GM18520 (cell line): ENCODE measurements at regions not wholly inside any gene's neighbourhood (a gene's known extent, or its start where the extent isn't known, plus 50 kb on each side); places are given as distances from the start of the nearest gene placed in this dataset.
"Not testable (repeated sequence)": the region's sequence is repeated elsewhere in the genome, so short reads cannot be mapped to it uniquely, and the experiment has no call there.

ENCODE experiments used
- ATAC-seq: cut with Tn5 transposase; IDR thresholded peaks from one replicate; pipeline ENCODE4 v1.9.1; 2021; ENCODE audit not compliant: unreplicated experiment

DNA sequence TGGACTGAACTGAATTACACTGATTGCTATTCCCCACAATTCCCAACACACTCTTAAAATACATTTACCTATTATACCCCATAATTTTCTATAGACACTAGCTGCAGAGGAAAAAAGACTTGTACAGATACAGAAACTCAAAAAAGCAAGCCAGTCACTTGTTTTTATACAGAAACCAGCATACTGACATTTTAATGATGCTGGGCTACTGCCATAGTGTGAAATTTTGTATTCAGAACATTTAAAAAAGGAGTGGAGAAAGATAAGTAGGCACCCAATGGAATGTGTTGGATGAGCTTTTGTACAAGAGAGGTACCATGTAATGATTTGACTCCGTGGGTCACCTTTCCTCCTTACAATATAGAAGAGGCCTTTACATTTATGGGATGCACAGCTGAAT is 740.1 kb downstream of the PLCL1 start:
- ATAC-seq, result no peak

DNA sequence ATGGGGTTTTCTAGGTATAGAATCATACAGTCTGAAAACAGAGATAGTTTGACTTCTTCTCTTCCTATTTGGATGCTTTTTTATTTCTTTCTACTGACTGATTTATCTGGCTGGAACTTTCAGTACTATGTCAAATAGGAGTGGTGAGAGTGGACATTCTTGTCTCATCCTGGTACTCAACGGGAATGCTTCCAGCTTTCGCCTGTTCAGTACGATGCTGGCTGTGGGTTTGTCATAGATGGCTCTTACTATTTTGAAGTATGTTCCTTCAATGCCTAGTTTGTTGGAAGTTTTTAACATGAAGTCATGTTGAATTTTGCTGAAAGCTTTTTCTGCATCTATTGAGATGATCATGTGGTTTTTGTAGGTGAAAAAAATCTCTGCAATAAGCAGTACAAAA is 730.4 kb downstream of the PLCL1 start:
- ATAC-seq, result no peak

DNA sequence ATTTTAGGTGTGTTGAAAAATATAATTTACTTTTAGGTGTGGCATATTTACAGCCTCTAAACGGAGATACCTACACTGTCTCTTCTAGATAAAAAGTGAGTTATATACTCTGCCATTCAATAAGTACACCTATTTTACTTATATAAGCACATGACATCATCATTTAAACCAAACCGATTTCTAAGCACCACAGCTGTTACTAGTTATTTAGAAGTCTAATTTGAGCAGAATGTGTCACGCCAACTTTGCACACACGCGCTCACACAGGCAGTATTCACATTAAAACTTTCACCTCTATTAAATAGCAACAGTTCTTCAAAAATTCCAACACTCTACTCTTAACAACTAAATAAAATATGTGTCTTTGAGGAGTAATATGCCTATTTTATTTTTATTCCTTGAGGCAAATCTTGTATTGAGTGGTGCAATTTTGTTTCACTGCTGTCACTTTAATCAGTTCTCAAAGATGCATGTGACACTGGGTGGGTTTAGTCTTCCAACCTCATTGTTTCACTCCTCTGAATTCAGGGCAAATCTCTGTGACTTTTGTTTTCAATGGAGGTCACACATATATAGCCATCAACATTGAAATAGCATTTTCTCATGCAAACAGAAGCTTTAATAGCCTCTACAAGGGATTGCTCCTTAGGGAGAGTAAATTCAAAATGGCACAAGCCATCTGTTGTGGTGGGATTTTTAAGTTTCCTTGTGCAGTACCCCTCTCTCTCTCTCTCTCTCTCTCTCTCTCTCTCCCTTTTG is 721.0 kb downstream of the PLCL1 start:
- ATAC-seq, result no peak

DNA sequence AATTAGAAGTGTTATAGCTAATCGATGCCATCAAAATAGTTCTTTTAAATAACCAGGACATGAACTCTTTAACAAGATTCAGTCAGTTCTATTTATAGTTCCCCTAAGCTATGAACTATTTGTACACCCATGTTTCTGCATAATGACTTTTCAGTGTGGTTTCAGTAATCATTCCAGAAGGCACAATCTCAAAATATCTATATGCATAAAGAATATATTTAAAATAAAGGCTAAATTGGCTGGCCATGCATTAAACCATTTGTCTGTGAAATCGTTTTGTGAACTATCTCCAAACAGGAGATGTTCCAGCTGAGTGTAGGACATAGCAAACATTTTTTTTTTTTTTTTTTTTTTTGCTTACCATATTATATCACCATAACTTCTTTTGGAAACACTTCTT is 719.3 kb downstream of the PLCL1 start:
- no peak for ATAC-seq

DNA sequence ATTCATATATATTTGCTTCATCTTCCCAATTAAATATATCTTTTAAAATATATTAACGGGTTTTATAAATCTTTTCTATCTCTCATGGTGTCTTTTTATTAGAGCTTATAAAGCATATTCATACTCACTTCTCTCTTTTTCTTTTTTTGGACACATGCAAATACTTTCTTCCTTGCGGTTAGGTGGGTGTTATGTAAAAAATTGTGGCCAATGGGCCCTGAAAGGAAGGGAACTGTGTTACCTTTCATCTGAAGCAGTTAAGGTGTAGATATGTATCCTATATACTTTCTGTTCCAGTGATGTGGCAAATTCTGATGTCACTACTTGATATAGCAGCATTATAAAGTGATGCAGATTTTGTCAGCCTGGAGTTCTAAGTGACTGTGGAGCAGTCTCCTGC is 714.5 kb downstream of the PLCL1 start:
- ATAC-seq, result no peak

DNA sequence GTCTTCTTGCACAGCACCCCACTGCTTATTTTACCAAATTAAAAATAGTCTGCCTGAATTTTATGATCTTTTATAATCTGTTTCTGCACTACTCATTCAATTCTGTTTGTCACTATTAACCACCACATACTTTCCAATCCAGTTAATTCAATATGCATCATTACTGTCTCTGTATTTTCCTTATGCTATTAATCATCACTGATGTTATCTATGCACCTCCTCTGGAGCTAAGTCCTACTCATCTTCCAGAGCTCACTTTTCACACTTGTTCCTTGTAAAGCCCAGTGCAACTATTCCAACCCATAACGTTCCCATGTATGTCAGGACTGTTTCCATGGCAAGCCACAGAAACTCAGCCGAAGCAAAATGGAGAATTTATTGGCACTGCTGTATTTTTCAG is 713.6 kb downstream of the PLCL1 start:
- no peak for ATAC-seq

DNA sequence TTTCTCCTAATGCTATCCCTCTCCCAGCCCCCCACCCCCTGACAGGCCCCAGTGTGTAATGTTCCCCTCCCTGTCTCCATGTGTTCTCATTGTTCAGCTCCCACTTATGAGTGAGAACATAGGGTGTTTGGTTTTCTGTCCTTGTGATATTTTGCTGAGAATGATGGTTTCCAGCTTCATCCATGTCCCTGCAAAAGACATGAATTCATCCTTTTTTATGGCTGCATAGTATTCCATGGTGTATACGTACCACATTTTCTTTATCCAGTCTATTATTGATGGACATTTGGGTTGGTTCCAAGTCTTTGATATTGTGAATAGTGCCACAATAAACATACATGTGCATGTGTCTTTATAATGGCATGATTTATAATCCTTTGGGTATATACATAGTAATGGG is 704.2 kb downstream of the PLCL1 start:
- ATAC-seq, result not testable (repeated sequence)

DNA sequence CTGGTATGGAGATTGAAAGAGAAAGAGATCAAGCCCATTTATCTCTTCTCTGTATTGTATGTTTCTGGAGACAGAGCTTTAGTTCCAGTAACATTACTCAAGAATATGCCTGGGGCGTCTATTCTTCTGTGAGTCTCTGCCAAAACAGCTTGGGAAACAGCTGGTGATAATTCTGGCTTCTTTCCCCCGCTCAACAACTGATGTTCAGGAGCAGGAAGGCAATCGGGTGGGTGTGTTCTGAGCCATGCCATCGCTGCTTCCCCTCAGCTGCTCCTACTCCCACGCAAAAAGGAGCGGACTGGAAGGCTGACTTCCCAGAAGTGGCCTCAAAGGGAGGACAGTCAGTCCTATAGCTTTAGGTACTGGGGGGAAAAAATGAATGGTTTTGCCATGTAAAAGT is 695.1 kb downstream of the PLCL1 start:
- no peak for ATAC-seq

DNA sequence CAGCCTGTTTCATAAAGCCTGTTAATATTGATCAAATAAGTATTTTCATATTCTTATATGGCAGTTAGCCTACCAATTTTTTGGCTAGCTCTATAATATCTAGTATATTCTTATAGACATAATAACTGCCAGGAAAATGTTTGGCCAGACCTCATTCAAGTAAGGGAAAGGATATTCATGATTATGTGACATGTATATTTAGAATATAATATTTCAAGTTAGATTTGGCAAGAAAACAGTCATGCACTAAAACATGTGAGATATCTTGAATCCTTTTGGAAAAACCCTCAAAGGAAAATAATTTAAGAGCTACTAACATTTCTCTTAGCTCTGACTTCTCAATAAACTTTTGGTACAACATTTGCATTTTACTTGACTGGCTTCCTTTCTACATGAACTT is 694.1 kb downstream of the PLCL1 start:
- no peak for ATAC-seq

DNA sequence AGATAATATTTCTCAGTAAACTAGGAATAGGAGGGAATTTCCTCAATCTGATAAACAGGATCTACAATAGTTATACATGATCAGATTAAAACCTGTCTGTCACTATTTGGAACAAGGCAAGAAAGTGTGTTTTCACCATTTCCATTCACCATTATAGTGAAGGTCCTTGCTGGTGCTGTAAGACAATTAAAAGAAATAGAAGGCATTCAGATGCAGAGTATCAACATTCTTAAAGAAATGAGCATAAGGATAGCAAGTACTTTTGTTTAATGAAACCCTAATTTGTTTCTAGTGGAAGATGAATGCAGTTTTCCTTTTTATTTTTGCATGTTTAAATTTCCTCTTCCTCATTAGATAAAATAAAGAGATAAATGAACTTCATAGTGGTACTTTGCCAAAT is 693.7 kb downstream of the PLCL1 start:
- no peak for ATAC-seq

DNA sequence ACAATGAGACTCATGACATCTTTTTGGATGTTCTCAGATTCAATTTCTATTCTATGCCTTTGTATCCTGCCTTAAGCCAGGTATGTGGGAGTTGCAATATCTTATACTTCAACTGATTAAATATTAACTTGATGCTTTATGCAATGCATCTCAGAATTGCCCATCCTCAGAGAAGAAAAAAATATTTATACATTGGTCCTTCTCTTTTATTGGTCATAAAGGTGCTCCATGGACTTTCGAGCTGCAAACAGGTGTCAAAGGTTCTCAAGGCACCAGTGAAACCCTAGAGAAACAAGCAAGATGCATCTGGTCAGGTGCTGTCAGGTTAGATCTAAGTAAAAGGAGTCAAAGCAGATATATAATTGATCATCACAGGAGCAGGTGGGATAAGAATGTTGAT is 690.5 kb downstream of the PLCL1 start:
- ATAC-seq, result no peak

DNA sequence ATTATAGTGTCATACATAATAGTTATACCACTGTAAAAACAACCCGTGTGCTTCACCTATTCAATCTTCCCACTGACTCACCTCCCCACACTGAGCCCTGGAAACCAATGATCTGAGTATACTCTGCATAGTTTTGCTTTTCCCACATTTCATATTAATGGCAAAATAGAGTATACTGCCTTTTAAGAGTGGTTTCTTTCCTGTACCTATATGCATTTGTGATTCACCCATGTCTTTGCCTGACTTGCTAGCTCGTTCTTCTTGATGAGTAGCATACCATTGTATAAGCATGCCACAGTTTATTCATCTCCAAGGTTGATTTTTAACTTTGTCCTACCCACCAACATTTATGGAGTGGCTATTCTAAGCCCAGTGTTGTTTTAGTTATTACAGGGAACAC is 686.4 kb downstream of the PLCL1 start:
- no peak for ATAC-seq

DNA sequence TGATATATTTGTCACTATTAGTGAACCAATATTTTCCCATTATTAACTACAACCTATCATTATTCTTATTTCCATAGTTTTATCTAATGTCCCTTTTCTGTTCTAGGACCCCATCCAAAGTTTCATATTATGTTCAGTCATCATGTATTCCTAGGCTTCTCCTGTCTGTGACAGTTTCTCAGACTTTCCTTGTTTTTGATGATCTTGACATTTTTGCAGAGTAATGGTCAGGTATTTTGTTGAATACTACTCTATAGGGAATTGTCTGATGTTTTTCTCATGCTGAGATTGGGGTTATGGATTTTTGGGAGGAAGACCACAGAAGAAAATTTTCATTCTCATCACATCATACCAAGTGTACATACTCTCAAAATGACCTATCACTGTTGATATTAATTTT is 684.6 kb downstream of the PLCL1 start:
- no peak for ATAC-seq

DNA sequence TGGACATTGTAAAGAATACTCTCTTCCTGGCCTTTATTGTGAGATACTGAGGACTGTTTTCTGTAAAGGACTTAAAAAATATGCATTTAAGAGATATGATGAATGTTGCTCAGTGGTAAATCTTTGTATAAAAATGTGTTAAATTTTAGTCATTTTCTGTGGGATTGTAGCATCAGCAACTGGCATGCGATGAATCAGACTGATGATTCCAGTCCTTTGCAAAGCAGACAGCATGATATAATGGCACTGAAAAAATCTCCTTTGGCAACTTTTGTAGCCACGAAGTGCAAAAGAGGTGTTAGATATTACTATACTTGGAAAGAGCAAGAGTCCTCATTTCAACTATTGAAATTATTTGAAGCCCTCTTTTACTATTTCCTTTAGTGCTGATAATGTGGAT is 678.7 kb downstream of the PLCL1 start:
- no peak for ATAC-seq

DNA sequence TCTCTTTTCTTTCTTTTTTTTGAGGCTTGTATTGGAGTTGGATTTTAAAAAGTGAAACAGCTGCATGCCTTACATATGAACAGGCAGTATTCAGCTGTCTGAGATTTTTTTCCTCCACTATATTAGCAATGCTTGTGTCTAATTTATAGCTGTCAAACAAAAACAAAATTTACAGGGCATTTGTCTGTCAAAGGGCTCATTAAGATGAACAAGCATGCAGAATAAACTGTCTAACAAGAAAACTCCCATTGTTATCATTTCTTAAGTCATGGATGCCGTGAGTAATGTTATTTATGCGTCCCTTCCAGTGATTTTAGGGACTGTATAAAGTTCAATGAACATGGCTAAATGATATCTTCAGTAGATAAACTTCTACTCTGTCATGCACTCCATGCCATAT is 674.7 kb downstream of the PLCL1 start:
- no peak for ATAC-seq

DNA sequence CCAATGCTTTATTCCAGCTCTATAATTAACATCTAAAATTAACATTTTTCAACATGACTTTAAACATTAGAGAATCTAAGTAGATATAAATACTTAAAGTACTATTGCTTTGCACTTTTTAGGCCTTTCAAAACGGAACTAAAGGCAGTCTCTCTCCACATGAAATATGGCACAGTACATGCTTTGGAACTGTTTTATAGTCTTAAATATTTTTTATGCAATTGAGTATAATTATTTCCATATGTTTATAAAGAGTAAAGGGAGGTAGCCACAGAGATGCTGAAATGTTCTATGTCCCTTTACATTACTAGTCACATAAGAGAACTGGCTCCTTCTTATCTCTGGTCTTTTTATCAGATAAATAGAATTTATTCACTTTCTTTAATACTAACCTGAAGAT is 674.0 kb downstream of the PLCL1 start:
- ATAC-seq, result no peak

DNA sequence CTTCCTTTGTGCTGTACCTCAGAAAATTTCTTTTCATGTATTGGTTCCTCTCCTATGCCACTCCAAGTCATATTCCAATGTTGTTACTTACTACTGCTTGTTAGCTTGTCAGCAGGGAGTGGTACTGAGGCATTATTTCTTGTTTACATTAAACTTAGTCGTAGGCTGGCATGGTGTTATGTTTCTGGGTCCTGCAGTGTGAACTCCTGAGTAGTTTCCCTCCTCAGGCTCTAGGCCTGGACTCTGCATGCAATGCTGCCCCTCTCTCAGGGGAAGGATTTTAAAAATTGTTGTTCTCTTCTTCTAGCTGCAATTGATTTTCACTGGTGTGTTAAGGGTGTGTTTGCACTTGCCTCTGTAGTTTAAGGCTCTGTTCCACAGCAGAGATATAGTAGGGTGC is 671.6 kb downstream of the PLCL1 start:
- no peak for ATAC-seq

DNA sequence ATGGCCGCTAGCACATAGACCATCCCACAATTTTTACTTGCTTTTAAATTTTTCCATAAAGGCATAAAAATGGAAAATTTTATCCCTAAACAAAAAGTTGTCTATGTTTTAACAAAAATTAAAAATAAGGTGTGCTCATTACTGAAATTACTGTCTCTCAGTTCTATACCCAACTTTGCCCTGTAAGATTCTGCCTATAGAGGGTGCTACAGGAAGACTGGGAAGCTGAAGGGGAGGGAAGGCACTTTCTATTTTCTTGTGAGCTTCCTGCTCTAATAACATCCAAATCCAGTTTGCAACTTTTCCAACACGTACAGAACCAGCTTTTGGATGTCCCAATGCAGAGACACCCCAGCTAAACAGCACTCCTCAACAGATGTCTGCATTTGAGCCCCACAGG is 666.9 kb downstream of the PLCL1 start:
- no peak for ATAC-seq

DNA sequence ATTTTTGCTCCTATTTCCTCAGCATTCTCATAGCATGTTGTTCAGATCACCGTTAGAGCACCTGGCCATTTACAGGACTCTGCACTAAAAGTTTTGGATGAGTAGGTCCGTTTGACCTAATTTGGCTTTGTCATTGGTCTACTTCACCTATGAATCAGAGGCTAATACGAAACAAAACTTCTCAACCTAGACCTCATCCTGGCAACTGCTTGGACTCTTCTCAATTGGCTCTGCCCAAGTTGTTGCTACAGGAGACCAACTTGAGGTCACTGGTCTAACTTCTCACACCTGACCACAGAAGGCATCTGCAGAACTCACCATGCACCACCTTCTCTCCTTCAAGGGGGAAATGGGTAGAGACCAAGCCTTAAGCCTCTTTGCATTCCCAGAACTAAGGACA is 663.7 kb downstream of the PLCL1 start:
- no peak for ATAC-seq

DNA sequence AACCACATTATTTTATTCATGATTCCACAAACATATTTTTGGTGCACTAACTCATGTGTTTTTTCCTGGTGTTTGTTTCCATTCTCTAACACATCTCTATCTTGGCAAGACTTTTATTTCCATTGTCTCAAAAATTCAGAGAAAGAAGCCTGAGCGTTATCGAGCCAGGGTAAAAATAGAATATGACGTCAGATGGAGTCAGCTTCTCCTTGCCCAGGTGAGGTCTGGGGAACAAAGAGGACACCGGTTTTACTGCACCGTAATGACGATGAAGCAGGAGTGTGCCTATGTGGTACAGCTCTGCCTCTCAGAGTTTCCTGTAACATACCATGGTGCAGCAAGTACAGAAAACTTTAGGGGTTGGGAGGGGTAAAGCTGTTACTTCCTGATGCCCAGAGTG is 661.6 kb downstream of the PLCL1 start:
- ATAC-seq, result no peak

DNA sequence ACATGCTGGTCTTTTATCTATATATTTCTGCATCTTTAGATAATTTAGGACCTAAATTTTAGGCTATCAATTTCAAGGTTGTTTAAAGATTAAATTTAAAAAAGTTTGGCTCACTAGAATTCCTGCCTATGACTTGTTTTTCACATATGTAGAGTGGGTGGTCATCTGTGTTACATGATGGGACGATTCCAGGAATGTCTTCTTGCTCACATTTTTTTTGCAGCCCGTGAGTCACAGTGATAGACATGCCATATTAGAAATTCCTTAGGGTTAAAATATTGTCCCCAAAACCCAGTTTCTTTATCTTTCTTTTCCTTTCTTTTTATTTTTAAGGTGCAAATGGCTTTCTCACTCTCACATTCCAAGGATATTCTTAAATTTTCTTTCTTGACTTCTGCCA is 652.0 kb downstream of the PLCL1 start:
- no peak for ATAC-seq

DNA sequence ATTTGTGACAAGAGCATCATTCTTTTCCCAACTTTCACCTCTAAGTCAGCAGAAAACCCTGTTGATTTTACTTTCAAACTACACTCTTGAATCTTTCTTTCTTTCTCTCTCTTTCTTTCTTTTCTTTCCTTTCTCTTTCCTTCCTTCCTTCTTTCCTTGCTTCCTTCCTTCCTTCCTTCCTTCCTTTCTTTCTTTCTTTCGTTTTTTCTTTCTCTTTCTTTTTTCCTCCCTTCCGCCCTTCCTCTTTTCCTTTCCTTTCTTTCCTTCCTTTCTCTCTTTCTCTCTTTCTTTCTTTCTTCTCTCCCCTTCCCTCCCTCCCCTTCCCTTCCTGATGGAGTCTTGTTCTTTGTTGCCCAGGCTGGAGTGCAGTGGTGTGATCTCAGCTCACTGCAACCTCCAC is 649.5 kb downstream of the PLCL1 start:
- ATAC-seq, result no peak

DNA sequence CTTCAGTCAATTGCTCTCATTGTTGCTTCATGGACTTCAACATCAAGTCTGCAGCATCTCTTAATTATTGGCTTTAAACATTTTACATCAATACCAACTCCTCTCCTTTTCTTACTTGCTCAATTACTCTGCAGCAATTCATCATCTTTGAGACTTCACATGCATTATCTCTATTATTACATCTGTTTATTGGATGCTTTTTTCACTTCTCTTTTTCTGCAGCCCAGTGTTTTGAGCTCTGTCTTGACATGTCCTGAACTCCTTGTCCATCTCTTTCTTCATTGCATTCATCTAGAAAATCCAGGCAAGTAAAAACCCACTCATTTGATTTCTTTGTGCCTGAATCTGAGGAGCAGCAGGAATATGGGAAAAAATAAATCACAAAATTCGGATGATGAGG is 647.9 kb downstream of the PLCL1 start:
- ATAC-seq, result no peak

DNA sequence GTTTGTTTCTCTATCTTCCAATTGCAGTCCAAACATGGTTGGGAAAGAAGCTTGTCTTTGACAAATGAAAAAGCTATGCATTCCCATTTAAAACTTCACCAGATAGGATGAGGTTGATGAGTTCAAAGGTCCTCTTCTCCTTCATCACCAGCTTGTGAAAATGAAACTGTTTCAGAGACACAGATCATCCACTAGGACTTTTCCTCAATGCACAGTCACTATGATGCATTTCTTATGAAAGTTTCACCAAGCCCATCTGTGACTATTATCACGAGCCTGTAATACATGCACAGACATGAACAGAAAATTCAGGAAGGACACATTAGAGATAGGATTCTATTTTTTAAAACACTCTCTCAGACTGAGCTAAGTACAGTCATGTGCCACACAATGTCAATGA is 644.4 kb downstream of the PLCL1 start:
- ATAC-seq, result no peak
